T-helper 2 cell treated with Interferon-gamma antibody and Interleukin-4, amounts not matched to agents 5 μg/mL and 100 μg/mL, for 36 hours (primary cell): ENCODE measurements at regions not wholly inside any gene's neighbourhood (a gene's known extent, or its start where the extent isn't known, plus 50 kb on each side); places are given as distances from the start of the nearest gene placed in this dataset.

Experiments used
- DNase-seq: peaks from one replicate; pipeline ENCODE4 v3.0.0; 2021; ENCODE audit warnings: low spot score
- H3K27ac Mint-ChIP-seq: one replicate; pipeline ENCODE4 v1.8.0; 2021; ENCODE audit warnings: mild to moderate bottlenecking, mixed read lengths
- H3K27me3 Mint-ChIP-seq: one replicate; pipeline ENCODE4 v1.8.0; 2021; ENCODE audit warnings: low read depth, mixed read lengths
- H3K36me3 Mint-ChIP-seq: one replicate; pipeline ENCODE4 v1.8.0; 2021; ENCODE audit warnings: low read depth, mixed read lengths
- H3K4me1 Mint-ChIP-seq: one replicate; pipeline ENCODE4 v1.8.0; 2021; ENCODE audit warnings: low read depth, mixed read lengths
- H3K4me3 Mint-ChIP-seq: one replicate; pipeline ENCODE4 v1.8.0; 2022; ENCODE audit warnings: mild to moderate bottlenecking, moderate library complexity, mixed read lengths
- H3K9me3 Mint-ChIP-seq: one replicate; pipeline ENCODE4 v1.8.0; 2021; ENCODE audit warnings: mixed read lengths

DNA sequence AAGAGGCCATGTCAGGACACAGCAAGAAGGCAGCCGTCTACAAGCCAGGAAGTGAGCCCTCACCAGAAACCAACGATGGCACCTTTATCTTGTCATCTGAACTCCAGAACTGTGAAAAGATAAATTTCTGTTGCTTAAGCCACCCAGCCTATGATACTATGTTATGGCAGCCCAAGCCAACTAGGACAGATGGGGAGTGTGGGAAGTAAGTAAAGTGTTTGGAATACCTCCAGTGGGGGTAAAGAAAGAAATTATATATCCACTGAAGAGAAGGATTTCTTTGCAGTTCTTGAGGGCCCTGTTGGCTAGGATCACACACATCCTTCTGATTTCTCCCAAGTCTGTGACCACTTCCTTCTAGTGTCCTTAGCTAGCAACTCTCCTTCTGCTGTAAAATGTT is 384.4 kb downstream of the TNS3 start:
- H3K4me1 Mint-ChIP-seq, result no peaks in the 10 kb centered on the region
- H3K27me3 Mint-ChIP-seq, result no peaks in the 10 kb centered on the region
- H3K27ac Mint-ChIP-seq, result no peak overlapping the region
- no peaks in the 10 kb centered on the region for H3K9me3 Mint-ChIP-seq
- no peaks in the 10 kb centered on the region for H3K36me3 Mint-ChIP-seq
- H3K4me3 Mint-ChIP-seq, result no peak overlapping the region
- DNase-seq, result no peak

DNA sequence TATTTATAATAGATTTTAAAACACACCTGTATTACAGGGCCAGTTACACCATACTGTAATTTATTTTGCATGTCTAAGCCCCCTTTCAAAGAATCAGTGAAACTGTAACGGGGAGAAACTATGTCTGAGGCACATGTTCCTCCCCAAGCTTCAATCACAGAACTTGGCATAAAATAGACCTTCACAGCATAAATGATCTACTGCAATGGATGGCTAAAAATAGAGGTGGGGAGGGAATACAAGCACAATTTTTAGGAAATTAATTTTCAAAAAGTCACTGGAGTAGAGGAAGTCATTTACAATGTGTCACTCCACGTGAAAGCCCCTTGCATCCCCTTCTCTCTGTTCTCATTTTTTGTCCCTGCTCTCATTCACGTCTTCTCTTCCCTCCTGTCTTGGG is 385.2 kb downstream of the TNS3 start:
- no peaks in the 10 kb centered on the region for H3K36me3 Mint-ChIP-seq
- H3K9me3 Mint-ChIP-seq, result no peaks in the 10 kb centered on the region
- H3K27me3 Mint-ChIP-seq, result no peaks in the 10 kb centered on the region
- no peaks in the 10 kb centered on the region for H3K4me1 Mint-ChIP-seq
- no peak overlapping the region for H3K4me3 Mint-ChIP-seq
- DNase-seq, result no peak
- H3K27ac Mint-ChIP-seq, result no peak overlapping the region

GRCh38 chr7:47196106-47196645 is 385.7 kb downstream of the TNS3 start:
- Mint-ChIP-seq H3K4me1 (no peaks in the 10 kb centered on the region), H3K27ac (no peak overlapping the region), H3K9me3 (no peaks in the 10 kb centered on the region), H3K27me3 (no peaks in the 10 kb centered on the region), H3K36me3 (no peaks in the 10 kb centered on the region), H3K4me3 (no peak overlapping the region)
- no peak for DNase-seq

DNA sequence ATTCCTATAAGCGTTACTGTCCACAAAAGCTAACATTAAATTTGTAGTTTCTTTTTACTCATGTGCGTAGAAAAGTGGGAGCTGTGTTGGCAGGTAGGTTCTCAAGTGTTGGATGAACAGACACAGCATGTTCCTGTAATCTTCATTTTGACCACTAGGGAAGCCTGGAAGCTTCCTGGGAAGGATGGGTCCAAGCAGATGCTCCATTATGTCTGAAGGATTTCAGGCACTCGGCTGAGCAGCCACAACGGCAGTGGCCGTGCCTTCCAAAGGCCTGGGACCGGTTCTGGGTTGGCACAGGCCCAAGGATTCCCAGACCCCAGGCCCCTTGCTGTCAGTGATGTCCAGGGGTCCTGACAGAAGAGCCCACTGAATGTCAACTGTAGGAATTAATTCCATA is 386.3 kb downstream of the TNS3 start:
- Mint-ChIP-seq H3K9me3 (no peaks in the 10 kb centered on the region), H3K27ac (no peak overlapping the region), H3K36me3 (no peaks in the 10 kb centered on the region), H3K27me3 (no peaks in the 10 kb centered on the region), H3K4me3 (no peak overlapping the region), H3K4me1 (no peaks in the 10 kb centered on the region)
- no peak for DNase-seq

- no peaks in the 10 kb centered on the region for H3K4me1 Mint-ChIP-seq
- H3K27ac Mint-ChIP-seq, result no peak overlapping the region
- H3K4me3 Mint-ChIP-seq, result no peak overlapping the region
- no peaks in the 10 kb centered on the region for H3K9me3 Mint-ChIP-seq
- H3K27me3 Mint-ChIP-seq, result no peaks in the 10 kb centered on the region
- DNase-seq, result no peak
- no peaks in the 10 kb centered on the region for H3K36me3 Mint-ChIP-seq
Observed at GRCh38 chr7:47194516-47195057, 387.3 kb downstream of the TNS3 start.

GRCh38 chr7:47192978-47193377 is 388.9 kb downstream of the TNS3 start:
- no peak for DNase-seq
- Mint-ChIP-seq H3K9me3 (no peaks in the 10 kb centered on the region), H3K4me3 (no peak overlapping the region), H3K27ac (no peak overlapping the region), H3K36me3 (no peaks in the 10 kb centered on the region), H3K4me1 (no peaks in the 10 kb centered on the region), H3K27me3 (no peaks in the 10 kb centered on the region)

GRCh38 chr7:47191876-47192291 is 390.0 kb downstream of the TNS3 start:
- H3K27me3 Mint-ChIP-seq, result no peaks in the 10 kb centered on the region
- no peak overlapping the region for H3K4me3 Mint-ChIP-seq
- no peak for DNase-seq
- no peaks in the 10 kb centered on the region for H3K9me3 Mint-ChIP-seq
- H3K36me3 Mint-ChIP-seq, result no peaks in the 10 kb centered on the region
- no peaks in the 10 kb centered on the region for H3K4me1 Mint-ChIP-seq
- H3K27ac Mint-ChIP-seq, result no peak overlapping the region

- no peak for DNase-seq
- Mint-ChIP-seq H3K27me3 (no peaks in the 10 kb centered on the region), H3K27ac (no peak overlapping the region), H3K9me3 (no peaks in the 10 kb centered on the region), H3K4me1 (no peaks in the 10 kb centered on the region), H3K4me3 (no peak overlapping the region), H3K36me3 (no peaks in the 10 kb centered on the region)
Observed at GRCh38 chr7:47191316-47191715, 390.6 kb downstream of the TNS3 start.

- H3K27ac Mint-ChIP-seq, result no peak overlapping the region
- no peak overlapping the region for H3K4me3 Mint-ChIP-seq
- H3K36me3 Mint-ChIP-seq, result no peaks in the 10 kb centered on the region
- H3K27me3 Mint-ChIP-seq, result no peaks in the 10 kb centered on the region
- no peaks in the 10 kb centered on the region for H3K4me1 Mint-ChIP-seq
- H3K9me3 Mint-ChIP-seq, result no peaks in the 10 kb centered on the region
- no peak for DNase-seq
Observed at GRCh38 chr7:47190462-47190861, 391.4 kb downstream of the TNS3 start.

- no peak for DNase-seq
- no peak overlapping the region for H3K27ac Mint-ChIP-seq
- H3K4me1 Mint-ChIP-seq, result no peaks in the 10 kb centered on the region
- no peaks in the 10 kb centered on the region for H3K36me3 Mint-ChIP-seq
- H3K27me3 Mint-ChIP-seq, result no peaks in the 10 kb centered on the region
- H3K9me3 Mint-ChIP-seq, result no peaks in the 10 kb centered on the region
- H3K4me3 Mint-ChIP-seq, result no peak overlapping the region
Observed at GRCh38 chr7:47188653-47189315, 393.1 kb downstream of the TNS3 start.

- no peak overlapping the region for H3K27ac Mint-ChIP-seq
- no peak for DNase-seq
- H3K4me1 Mint-ChIP-seq, result no peaks in the 10 kb centered on the region
- no peaks in the 10 kb centered on the region for H3K27me3 Mint-ChIP-seq
- H3K36me3 Mint-ChIP-seq, result no peaks in the 10 kb centered on the region
- no peak overlapping the region for H3K4me3 Mint-ChIP-seq
- H3K9me3 Mint-ChIP-seq, result no peaks in the 10 kb centered on the region
Observed at GRCh38 chr7:47188136-47188535, 393.8 kb downstream of the TNS3 start.

DNA sequence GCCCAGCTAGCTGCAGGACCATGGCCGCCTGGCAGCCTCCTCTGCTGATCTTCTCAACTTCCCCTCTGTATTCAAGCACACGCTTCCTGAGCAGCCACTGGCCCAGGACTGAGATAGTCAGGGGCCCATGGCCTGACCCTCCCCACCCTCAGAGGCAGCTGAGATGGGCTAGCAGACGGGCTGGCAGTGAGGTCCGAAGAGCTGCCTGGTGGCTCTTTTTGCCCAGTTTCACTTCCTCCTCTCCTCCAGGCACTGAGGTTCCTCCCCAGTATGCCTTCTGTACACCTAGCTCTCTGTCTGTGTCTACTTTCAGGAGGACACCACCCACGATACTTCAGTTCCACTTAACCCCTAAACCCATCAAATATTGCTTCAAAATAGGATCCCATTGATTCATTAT is 395.6 kb downstream of the TNS3 start:
- H3K27me3 Mint-ChIP-seq, result no peaks in the 10 kb centered on the region
- no peaks in the 10 kb centered on the region for H3K4me1 Mint-ChIP-seq
- no peaks in the 10 kb centered on the region for H3K36me3 Mint-ChIP-seq
- no peaks in the 10 kb centered on the region for H3K9me3 Mint-ChIP-seq
- no peak for DNase-seq
- H3K4me3 Mint-ChIP-seq, result no peak overlapping the region
- no peak overlapping the region for H3K27ac Mint-ChIP-seq

GRCh38 chr7:47185839-47186238 is 396.1 kb downstream of the TNS3 start:
- Mint-ChIP-seq H3K4me3 (no peak overlapping the region), H3K27ac (no peak overlapping the region), H3K36me3 (no peaks in the 10 kb centered on the region), H3K27me3 (no peaks in the 10 kb centered on the region), H3K9me3 (no peaks in the 10 kb centered on the region), H3K4me1 (no peaks in the 10 kb centered on the region)
- DNase-seq, result no peak

DNA sequence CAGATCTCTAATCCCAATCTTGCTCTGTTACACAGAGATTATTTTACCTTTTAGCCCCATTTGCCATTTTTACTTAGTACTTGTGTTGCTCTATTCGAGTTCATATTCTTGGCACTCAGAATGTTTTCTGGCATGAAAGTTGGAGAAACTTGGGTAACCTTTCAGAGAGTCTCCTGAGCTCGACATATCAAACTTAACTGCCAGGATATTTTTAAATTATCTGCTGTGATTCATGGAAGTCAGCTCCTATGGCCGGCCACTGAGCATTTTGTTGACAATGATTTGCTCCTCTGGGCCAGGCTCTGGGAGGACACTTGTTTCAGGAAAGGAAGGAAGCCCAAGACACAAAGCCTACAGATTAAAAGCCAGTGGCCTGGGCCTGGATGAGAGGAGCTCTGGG is 396.7 kb downstream of the TNS3 start:
- Mint-ChIP-seq H3K27me3 (no peaks in the 10 kb centered on the region), H3K9me3 (no peaks in the 10 kb centered on the region), H3K36me3 (no peaks in the 10 kb centered on the region), H3K4me1 (no peaks in the 10 kb centered on the region), H3K27ac (no peak overlapping the region), H3K4me3 (no peak overlapping the region)
- no peak for DNase-seq
